ENCODE measurements at regions not wholly inside any gene's neighbourhood (a gene's known extent, or its start where the extent isn't known, plus 50 kb on each side); places are given as distances from the start of the nearest gene placed in this dataset.

- Histone ChIP-seq H4K20me1 (ENCODE audit: insufficient read depth, poor library complexity, severe bottlenecking) (no peaks in the 10 kb centered on the region), H3K27ac (peak overlapping the region; percentile 49), H3K79me2 (no peaks in the 10 kb centered on the region), H3K9me3 (ENCODE audit: low read depth) (no peaks in the 10 kb centered on the region), H3K4me1 (ENCODE audit: insufficient read depth) (peaks cover 5% of the 10 kb centered on the region), H3K4me3 (no peak overlapping the region), H3K36me3 (replicated peaks; ENCODE audit: insufficient read depth, low read depth) (no peaks in the 10 kb centered on the region), H3K9me2 (replicated peaks; ENCODE audit: insufficient read depth) (no peaks in the 10 kb centered on the region), H2AFZ (no peak overlapping the region), H3K4me2 (no peak overlapping the region), H3K27me3 (no peaks in the 10 kb centered on the region)
- TF ChIP-seq EZH2phosphoT487 (IDR thresholded peaks at IDR 0.05; ENCODE audit: low read depth, severe bottlenecking, unreplicated experiment) (no peak), CTCF (IDR thresholded peaks at IDR 0.05; ENCODE audit: poor library complexity) (peak; percentile 84)
- WGBS (ENCODE audit: low lambda C conversion rate, missing lambda C conversion rate), result 34% methylated on average over 5 of the region's 5 CpGs
- peak; percentile 89 for DNase-seq (ENCODE audit: low spot score)
These were observed 235.4 kb downstream of the SEC23A start for GRCh38 chr14:38867561-38868150.

GRCh38 chr14:38866461-38866860 lies 236.6 kb downstream of the SEC23A start:
- Histone ChIP-seq H3K4me1 (ENCODE audit: insufficient read depth) (peaks cover 5% of the 10 kb centered on the region), H4K20me1 (ENCODE audit: insufficient read depth, poor library complexity, severe bottlenecking) (no peaks in the 10 kb centered on the region), H3K27ac (peak overlapping the region; percentile 31), H3K36me3 (replicated peaks; ENCODE audit: insufficient read depth, low read depth) (no peaks in the 10 kb centered on the region), H3K9me3 (ENCODE audit: low read depth) (no peaks in the 10 kb centered on the region), H2AFZ (no peak overlapping the region), H3K4me3 (no peak overlapping the region), H3K27me3 (no peaks in the 10 kb centered on the region), H3K79me2 (no peaks in the 10 kb centered on the region), H3K4me2 (peak overlapping the region; percentile 22), H3K9me2 (replicated peaks; ENCODE audit: insufficient read depth) (no peaks in the 10 kb centered on the region)
- TF ChIP-seq EZH2phosphoT487 (IDR thresholded peaks at IDR 0.05; ENCODE audit: low read depth, severe bottlenecking, unreplicated experiment), result no peak
- TF ChIP-seq EZH2 (IDR thresholded peaks at IDR 0.05; ENCODE audit: borderline replicate concordance), result no peak
- no peak for TF ChIP-seq CTCF (IDR thresholded peaks at IDR 0.05; ENCODE audit: poor library complexity)
- 44% methylated on average over 4 of the region's 4 CpGs for WGBS (ENCODE audit: low lambda C conversion rate, missing lambda C conversion rate)
- peak; percentile 19 for DNase-seq (ENCODE audit: low spot score)

GRCh38 chr14:38862366-38862765 lies 240.7 kb downstream of the SEC23A start:
- TF ChIP-seq CTCF (IDR thresholded peaks at IDR 0.05; ENCODE audit: poor library complexity) (no peak), EZH2phosphoT487 (IDR thresholded peaks at IDR 0.05; ENCODE audit: low read depth, severe bottlenecking, unreplicated experiment) (no peak), EZH2 (IDR thresholded peaks at IDR 0.05; ENCODE audit: borderline replicate concordance) (no peak)
- 100% methylated on average over 1 of the region's 1 CpG for WGBS (ENCODE audit: low lambda C conversion rate, missing lambda C conversion rate)
- H3K9me2 ChIP-seq (replicated peaks; ENCODE audit: insufficient read depth), result no peaks in the 10 kb centered on the region

More at GRCh38 chr14:38862366-38862765, 240.7 kb downstream of the SEC23A start:
- H3K9me3 ChIP-seq (ENCODE audit: low read depth), result no peaks in the 10 kb centered on the region
- H3K36me3 ChIP-seq (replicated peaks; ENCODE audit: insufficient read depth, low read depth), result no peaks in the 10 kb centered on the region
- no peak overlapping the region for H3K4me2 ChIP-seq
- DNase-seq (ENCODE audit: low spot score), result no peak
- H2AFZ ChIP-seq, result no peak overlapping the region
- H3K79me2 ChIP-seq, result no peaks in the 10 kb centered on the region
- no peaks in the 10 kb centered on the region for H3K27me3 ChIP-seq
- peaks cover 5% of the 10 kb centered on the region for H3K4me1 ChIP-seq (ENCODE audit: insufficient read depth)
- H4K20me1 ChIP-seq (ENCODE audit: insufficient read depth, poor library complexity, severe bottlenecking), result no peaks in the 10 kb centered on the region
- H3K27ac ChIP-seq, result no peak overlapping the region
- H3K4me3 ChIP-seq, result no peak overlapping the region
